HCT116 (cell line): ENCODE measurements at regions not wholly inside any gene's neighbourhood (a gene's known extent, or its start where the extent isn't known, plus 50 kb on each side); places are given as distances from the start of the nearest gene placed in this dataset.

ENCODE experiments used
- ATAC-seq: fragments of 200-7000 bp; cut with Tn5 transposase; 2 replicates; pipeline ENCODE4 v1.9.1; 2020; ENCODE audit warnings: mild to moderate bottlenecking, moderate library complexity
- BruUV-seq: library from RNA; stranded (reverse); fragments of 400-500 nt; replicated peaks from 2 replicates; lab custom pipeline; 2021; lab: Mats Ljungman, UMichigan
- CTCF ChIA-PET: fragments of 300-600 bp; sonication (Branson Sonifier 250); formaldehyde crosslinking; loops from one replicate; lab custom pipeline; 2021; ENCODE audit warnings: antibody characterized with exemption; lab: Charles Lee
- POLR2A ChIA-PET: fragments of 300-600, 350-600 bp; sonication (Branson Sonifier 250); formaldehyde crosslinking; loops from one replicate; lab custom pipeline; 2021; ENCODE audit warnings: antibody characterized with exemption; lab: Charles Lee
- RAD21 ChIA-PET, 2 experiments: fragments of 300-600 bp; sonication (Branson Sonifier 250); formaldehyde crosslinking; loops; one replicate each; lab custom pipeline; 2023; ENCODE audit warnings: low total read pairs in 2 of 2; ENCODE audit not compliant: uncharacterized antibody in 2 of 2, unreplicated experiment in 2 of 2, low non-redundant PET in 1 of 2; lab: Charles Lee
- DNase-seq: peaks from one replicate; pipeline ENCODE4 v3.0.0-alpha.2; 2010; ENCODE audit warnings: low read depth, low spot score
- H2AFZ ChIP-seq: fragments of 200-600 bp; shearing (Covaris generic), sonication (generic); 2 replicates; pipeline ENCODE4 v1.6.1; 2017; ENCODE audit warnings: low read depth, mixed run types, mixed read lengths, antibody characterized with exemption, low read length; ENCODE audit not compliant: poor library complexity, severe bottlenecking
- H3K27ac ChIP-seq: 2 replicates; pipeline ENCODE4 v1.5.1; 2012; ENCODE audit warnings: low read depth, low read length
- H3K27me3 ChIP-seq: fragments of 200-600 bp; sonication (generic); 2 replicates; pipeline ENCODE4 v1.6.1; 2016; ENCODE audit warnings: mixed run types, low read length, mixed read lengths; ENCODE audit not compliant: insufficient read depth
- H3K36me3 ChIP-seq, 2 experiments: fragments of 200-500 bp in 1 of 2; fragments of 200-600 bp in 1 of 2; sonication (Bioruptor generic) in 1 of 2; sonication (generic) in 1 of 2; 2 replicates each; pipeline versions ENCODE4 v1.5.1 to v1.6.1; 2014 to 2016; ENCODE audit warnings: low read length in 2 of 2, inconsistent platforms in 1 of 2, mixed read lengths in 1 of 2, mixed run types in 1 of 2; ENCODE audit not compliant: insufficient read depth in 2 of 2, control insufficient read depth in 1 of 2
- H3K4me1 ChIP-seq, 2 experiments: fragments of 200-600 bp in 1 of 2; sonication (generic) in 1 of 2; 2 replicates each; pipeline versions ENCODE4 v1.5.1 to v1.6.1; 2012 to 2017; ENCODE audit warnings: low read length in 2 of 2, inconsistent platforms in 1 of 2, mild to moderate bottlenecking in 1 of 2, mixed read lengths in 1 of 2, mixed run types in 1 of 2, moderate library complexity in 1 of 2; ENCODE audit not compliant: insufficient read depth in 2 of 2, control insufficient read depth in 1 of 2
- H3K4me2 ChIP-seq: fragments of 200-600 bp; sonication (generic); 2 replicates; pipeline ENCODE4 v1.6.1; 2017; ENCODE audit warnings: mixed run types, low read length, mixed read lengths
- H3K4me3 ChIP-seq, 2 experiments: fragments of 200-600 bp in 1 of 2; sonication (generic) in 1 of 2; replicated peaks in 1 of 2; 2 replicates each; pipeline ENCODE4 v1.5.1; 2011 to 2016; ENCODE audit warnings: low read length in 2 of 2, control low read depth in 1 of 2, low read depth in 1 of 2, mild to moderate bottlenecking in 1 of 2, mixed read lengths in 1 of 2, mixed run types in 1 of 2
- H3K79me2 ChIP-seq: fragments of 200-600 bp; sonication (generic); 2 replicates; pipeline ENCODE4 v1.6.1; 2017; ENCODE audit warnings: mild to moderate bottlenecking, mixed run types, low read length, moderate library complexity, mixed read lengths; ENCODE audit not compliant: insufficient read depth
- H3K9ac ChIP-seq: fragments of 200-600 bp; sonication (generic); 2 replicates; pipeline ENCODE4 v1.6.1; 2016; ENCODE audit warnings: low read length, mixed read lengths
- H3K9me2 ChIP-seq: fragments of 200-600 bp; sonication (generic), shearing (Covaris generic); 2 replicates; pipeline ENCODE4 v1.6.1; 2017; ENCODE audit warnings: mixed run types, mild to moderate bottlenecking, moderate library complexity; ENCODE audit not compliant: insufficient read depth
- H3K9me3 ChIP-seq, 2 experiments: fragments of 200-500 bp in 1 of 2; fragments of 200-600 bp in 1 of 2; sonication (Bioruptor generic) in 1 of 2; sonication (generic) in 1 of 2; 2 replicates each; pipeline ENCODE4 v1.6.1; 2014 to 2017; ENCODE audit warnings: low read length in 2 of 2, mixed read lengths in 2 of 2, inconsistent platforms in 1 of 2, low read depth in 1 of 2, mild to moderate bottlenecking in 1 of 2, mixed run types in 1 of 2, moderate library complexity in 1 of 2; ENCODE audit not compliant: control insufficient read depth in 1 of 2, insufficient read depth in 1 of 2
- H4K20me1 ChIP-seq: fragments of 200-600 bp; sonication (generic), shearing (Covaris generic); 2 replicates; pipeline ENCODE4 v1.6.1; 2017; ENCODE audit warnings: mixed run types, mild to moderate bottlenecking, moderate library complexity; ENCODE audit not compliant: insufficient read depth
- CBX3 ChIP-seq: IDR thresholded peaks from 2 replicates; pipeline ENCODE4 v1.6.1; 2012; ENCODE audit warnings: low read depth
- CEBPB ChIP-seq: IDR thresholded peaks from 2 replicates; pipeline ENCODE4 v1.6.1; 2012; ENCODE audit warnings: low read depth
- CTCF ChIP-seq, 3 experiments: fragments of 200-600 bp in 1 of 3; sonication (generic) in 1 of 3; IDR thresholded peaks in 2 of 3; conservative IDR thresholded peaks in 1 of 3; 2 replicates each; pipeline ENCODE4 v1.5.1; 2012 to 2017; ENCODE audit warnings: low read depth in 2 of 3, low read length in 2 of 3, antibody characterized with exemption in 1 of 3, borderline replicate concordance in 1 of 3, control low read depth in 1 of 3, mild to moderate bottlenecking in 1 of 3, mixed read lengths in 1 of 3, mixed run types in 1 of 3, moderate library complexity in 1 of 3; ENCODE audit not compliant: insufficient read depth in 1 of 3
- EZH2phosphoT487 ChIP-seq: fragments of 200-600 bp; IDR thresholded peaks from 2 replicates; pipeline ENCODE4 v1.6.1; 2018; ENCODE audit warnings: antibody characterized with exemption, borderline replicate concordance
- POLR2A ChIP-seq: IDR thresholded peaks from 2 replicates; pipeline ENCODE4 v1.7.0; 2011; ENCODE audit warnings: borderline replicate concordance; ENCODE audit not compliant: insufficient read depth, insufficient read length; ENCODE audit errors: extremely low read depth
- POLR2AphosphoS5 ChIP-seq: IDR thresholded peaks from 2 replicates; pipeline ENCODE4 v1.6.1; 2011; ENCODE audit warnings: mild to moderate bottlenecking, low read depth, low read length, moderate library complexity
- RAD21 ChIP-seq: IDR thresholded peaks from 2 replicates; pipeline ENCODE4 v1.6.1; 2012; ENCODE audit warnings: low read depth, mild to moderate bottlenecking
- REST ChIP-seq: IDR thresholded peaks from 2 replicates; pipeline ENCODE4 v1.6.1; 2012; ENCODE audit warnings: low read depth
- SRF ChIP-seq: IDR thresholded peaks from 2 replicates; pipeline ENCODE4 v1.6.1; 2012; ENCODE audit warnings: low read depth
- TCF7L2 ChIP-seq: IDR thresholded peaks from 2 replicates; pipeline ENCODE4 v1.7.0; 2011; ENCODE audit warnings: borderline replicate concordance, inconsistent platforms; ENCODE audit not compliant: insufficient read depth, insufficient read length; ENCODE audit errors: extremely low read depth
- ZFX ChIP-seq: fragments of 450-650 bp; IDR thresholded peaks from 2 replicates; pipeline ENCODE4 v1.6.1; 2017
- intact Hi-C: fragments of 100-400 bp; cut with micrococcal nuclease; formaldehyde crosslinking; loops from 2 replicates; pipeline ENCODE4 v1.10.0; 2022
- TF ChIP-seq, protein P1 (sequence below): IDR thresholded peaks from 2 replicates; pipeline ENCODE4 v1.6.1; 2012
- TF ChIP-seq, protein P2 (sequence below): IDR thresholded peaks from 2 replicates; pipeline ENCODE4 v1.6.1; 2011; ENCODE audit warnings: mild to moderate bottlenecking, low read length, moderate library complexity; ENCODE audit not compliant: insufficient replicate concordance; ENCODE audit errors: extremely low read depth

DNA sequence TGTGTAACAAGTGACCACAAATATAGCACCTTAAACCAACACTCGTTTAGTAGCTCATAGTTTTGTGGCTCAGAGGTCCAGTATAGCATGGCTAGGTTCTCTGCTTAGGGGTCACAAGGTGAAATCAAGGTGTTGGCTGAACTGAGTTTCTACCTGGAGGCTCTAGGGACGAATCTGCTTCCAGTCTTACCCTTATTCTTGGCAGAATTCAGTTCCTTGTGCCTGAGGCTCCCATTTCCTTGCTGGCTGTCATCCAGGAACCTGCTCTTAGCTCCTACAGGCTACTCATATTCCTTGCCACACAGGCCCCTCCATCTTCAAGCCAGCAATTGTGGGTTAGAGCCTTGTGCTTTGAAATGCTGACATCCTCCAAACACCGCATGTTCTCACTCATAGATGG, 212.3 kb upstream of the CDH13 start:
- H3K9me2 ChIP-seq, result no peaks in the 10 kb centered on the region
- no peak overlapping the region for H2AFZ ChIP-seq
- no peak overlapping the region for H3K9ac ChIP-seq
- H3K27ac ChIP-seq, result no peak overlapping the region
- TF ChIP-seq CEBPB, result no peak
- TF ChIP-seq SRF, result no peak
- no peak for TF ChIP-seq EZH2phosphoT487
- no peak for TF ChIP-seq ZFX
- no peak for TF ChIP-seq POLR2AphosphoS5
- TF ChIP-seq, protein P1, sequence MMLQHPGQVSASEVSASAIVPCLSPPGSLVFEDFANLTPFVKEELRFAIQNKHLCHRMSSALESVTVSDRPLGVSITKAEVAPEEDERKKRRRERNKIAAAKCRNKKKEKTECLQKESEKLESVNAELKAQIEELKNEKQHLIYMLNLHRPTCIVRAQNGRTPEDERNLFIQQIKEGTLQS, result no peak
- TF ChIP-seq, all 23 proteins: peak for 0
- intact Hi-C loops, result no loop called here
- POLR2A ChIA-PET, result no interaction called here
- Histone ChIP-seq H3K27me3 (0 out of 2 replicates have a peak, but pooled peaks cover 3% of the 10 kb centered on the region), H3K4me1 (no peaks in the 10 kb centered on the region), H4K20me1 (no peaks in the 10 kb centered on the region), H3K36me3 (no peaks in the 10 kb centered on the region), H3K4me3 (no peak overlapping the region), H3K4me2 (no peak overlapping the region), H3K79me2 (no peaks in the 10 kb centered on the region), H3K9me3 (no peaks in the 10 kb centered on the region)
- RAD21 ChIA-PET, result no interaction called here
- DNase-seq (no peak), ATAC-seq (no peak)
- CTCF ChIA-PET, result no interaction called here
- no TSS peak for BruUV-seq

DNA sequence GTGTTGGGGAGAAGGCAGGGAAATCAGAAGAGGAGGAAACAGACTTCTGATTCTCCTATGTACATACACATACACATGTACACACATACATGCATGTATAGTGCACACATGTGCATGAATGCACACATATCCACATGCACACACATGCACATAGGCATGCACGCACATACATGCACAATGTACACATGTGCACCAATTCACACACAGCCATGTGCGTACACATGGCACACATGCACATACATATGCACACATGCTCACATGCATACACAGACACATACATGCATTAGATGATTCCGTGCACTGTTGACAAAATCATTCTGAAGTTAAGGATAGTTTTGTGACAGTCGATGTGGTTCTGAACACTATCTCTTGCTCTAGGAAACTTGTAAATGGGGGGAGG, 214.0 kb upstream of the CDH13 start:
- H3K9ac ChIP-seq, result no peak overlapping the region
- intact Hi-C loops, result no loop called here
- no peak overlapping the region for H2AFZ ChIP-seq
- H3K36me3 ChIP-seq, result no peaks in the 10 kb centered on the region
- H3K4me1 ChIP-seq, result no peaks in the 10 kb centered on the region
- H3K27ac ChIP-seq, result no peak overlapping the region
- no peaks in the 10 kb centered on the region for H4K20me1 ChIP-seq
- BruUV-seq, result no TSS peak
- POLR2A ChIA-PET, result no interaction called here
- no peak overlapping the region for H3K4me2 ChIP-seq
- H3K9me2 ChIP-seq, result no peaks in the 10 kb centered on the region
- CTCF ChIA-PET, result no interaction called here
- no peaks in the 10 kb centered on the region for H3K79me2 ChIP-seq
- ATAC-seq (no peak), DNase-seq (no peak)
- no peak overlapping the region for H3K4me3 ChIP-seq
- peaks cover 11% of the 10 kb centered on the region; the same call in 1 of the 2 replicates for H3K27me3 ChIP-seq
- RAD21 ChIA-PET, result no interaction called here
- no peaks in the 10 kb centered on the region for H3K9me3 ChIP-seq
- TF ChIP-seq, protein P2, sequence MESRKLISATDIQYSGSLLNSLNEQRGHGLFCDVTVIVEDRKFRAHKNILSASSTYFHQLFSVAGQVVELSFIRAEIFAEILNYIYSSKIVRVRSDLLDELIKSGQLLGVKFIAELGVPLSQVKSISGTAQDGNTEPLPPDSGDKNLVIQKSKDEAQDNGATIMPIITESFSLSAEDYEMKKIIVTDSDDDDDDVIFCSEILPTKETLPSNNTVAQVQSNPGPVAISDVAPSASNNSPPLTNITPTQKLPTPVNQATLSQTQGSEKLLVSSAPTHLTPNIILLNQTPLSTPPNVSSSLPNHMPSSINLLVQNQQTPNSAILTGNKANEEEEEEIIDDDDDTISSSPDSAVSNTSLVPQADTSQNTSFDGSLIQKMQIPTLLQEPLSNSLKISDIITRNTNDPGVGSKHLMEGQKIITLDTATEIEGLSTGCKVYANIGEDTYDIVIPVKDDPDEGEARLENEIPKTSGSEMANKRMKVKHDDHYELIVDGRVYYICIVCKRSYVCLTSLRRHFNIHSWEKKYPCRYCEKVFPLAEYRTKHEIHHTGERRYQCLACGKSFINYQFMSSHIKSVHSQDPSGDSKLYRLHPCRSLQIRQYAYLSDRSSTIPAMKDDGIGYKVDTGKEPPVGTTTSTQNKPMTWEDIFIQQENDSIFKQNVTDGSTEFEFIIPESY, result no peak
- TF ChIP-seq TCF7L2 (no peak), CTCF (IDR thresholded peaks at IDR 0.05 in 2 of 3, conservative IDR thresholded peaks at IDR 0.05 in 1 of 3; ENCODE audit: borderline replicate concordance in 1 of 3, insufficient read depth in 1 of 3, low read depth in 2 of 3, low read length in 2 of 3) (no peak), POLR2AphosphoS5 (no peak), RAD21 (no peak), CBX3 (no peak), POLR2A (no peak), REST (no peak), CEBPB (no peak)
